ENCODE measurements at regions not wholly inside any gene's neighbourhood (a gene's known extent, or its start where the extent isn't known, plus 50 kb on each side); places are given as distances from the start of the nearest gene placed in this dataset.

GRCh38 chr14:105818712-105819005 is 292.3 kb downstream of the TMEM121 start:
- TF ChIP-seq CTCF (IDR thresholded peaks at IDR 0.05; ENCODE audit: control extremely low read depth in 1 of 3, insufficient read depth in 1 of 3, low read depth in 1 of 3, low read length in 3 of 3) (no peak), RAD21 (IDR thresholded peaks at IDR 0.05 in 1 of 2, conservative IDR thresholded peaks at IDR 0.05 in 1 of 2; ENCODE audit: low read depth in 2 of 2, low read length in 2 of 2) (no peak), SP1 (IDR thresholded peaks at IDR 0.05; ENCODE audit: low read depth, low read length) (no peak), YY1 (IDR thresholded peaks at IDR 0.05; ENCODE audit: low read depth, low read length) (no peak), POLR2A (IDR thresholded peaks at IDR 0.05; ENCODE audit: control extremely low read depth in 1 of 2, low read depth in 2 of 2, low read length in 2 of 2) (no peak), POLR2AphosphoS5 (IDR thresholded peaks at IDR 0.05; ENCODE audit: low read depth, low read length) (no peak), POU5F1 (IDR thresholded peaks at IDR 0.05; ENCODE audit: low read depth, low read length) (no peak), TAF1 (IDR thresholded peaks at IDR 0.05; ENCODE audit: low read depth, low read length) (no peak), BRCA1 (IDR thresholded peaks at IDR 0.05; ENCODE audit: low read depth, low read length) (no peak)

All from H1 (cell line).